ENCODE measurements at regions not wholly inside any gene's neighbourhood (a gene's known extent, or its start where the extent isn't known, plus 50 kb on each side); places are given as distances from the start of the nearest gene placed in this dataset.

GRCh38 chr18:56066524-56067213 is 478.7 kb upstream of the TCF4 start:
- TF ChIP-seq MEF2B (IDR thresholded peaks at IDR 0.05; ENCODE audit: partially characterized antibody, poor library complexity, severe bottlenecking) (no peak), JUNB (IDR thresholded peaks at IDR 0.05) (no peak)
- TF ChIP-seq, protein P1, sequence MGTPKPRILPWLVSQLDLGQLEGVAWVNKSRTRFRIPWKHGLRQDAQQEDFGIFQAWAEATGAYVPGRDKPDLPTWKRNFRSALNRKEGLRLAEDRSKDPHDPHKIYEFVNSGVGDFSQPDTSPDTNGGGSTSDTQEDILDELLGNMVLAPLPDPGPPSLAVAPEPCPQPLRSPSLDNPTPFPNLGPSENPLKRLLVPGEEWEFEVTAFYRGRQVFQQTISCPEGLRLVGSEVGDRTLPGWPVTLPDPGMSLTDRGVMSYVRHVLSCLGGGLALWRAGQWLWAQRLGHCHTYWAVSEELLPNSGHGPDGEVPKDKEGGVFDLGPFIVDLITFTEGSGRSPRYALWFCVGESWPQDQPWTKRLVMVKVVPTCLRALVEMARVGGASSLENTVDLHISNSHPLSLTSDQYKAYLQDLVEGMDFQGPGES (IDR thresholded peaks at IDR 0.05) = no peak
- intact Hi-C loops (cut with micrococcal nuclease; ENCODE audit: unreplicated experiment) = no loop called here
- Histone ChIP-seq H3K4me1 (ENCODE audit: control insufficient read depth, insufficient read depth, low read length) (no peaks in the 10 kb centered on the region), H3K4me3 (no peak overlapping the region), H3K27me3 (replicated peaks in 1 of 2; ENCODE audit: control insufficient read depth in 2 of 2, insufficient read depth in 2 of 2, low read length in 1 of 2) (no peaks in the 10 kb centered on the region), H3K4me2 (ENCODE audit: control insufficient read depth, insufficient read depth) (no peak overlapping the region), H4K20me1 (ENCODE audit: control insufficient read depth, insufficient read depth) (no peaks in the 10 kb centered on the region), H2AFZ (ENCODE audit: control insufficient read depth, low read depth, low read length) (no peak overlapping the region), H3K79me2 (ENCODE audit: control insufficient read depth, insufficient read depth, low read length) (no peaks in the 10 kb centered on the region), H3K9me3 (replicated peaks; ENCODE audit: control insufficient read depth, insufficient read depth, low read length) (no peaks in the 10 kb centered on the region), H3K36me3 (ENCODE audit: control insufficient read depth in 2 of 2, insufficient read depth in 2 of 2, low read length in 1 of 2) (no peaks in the 10 kb centered on the region), H3K9ac (ENCODE audit: control insufficient read depth, insufficient read depth, low read length) (no peak overlapping the region), H3K27ac (ENCODE audit: control insufficient read depth, insufficient read depth) (no peak overlapping the region)
- in situ Hi-C loops (cut with MboI) = no loop called here
- no peak for ATAC-seq
- FAIRE-seq = no peak
- RAD21 ChIA-PET (ENCODE audit: unreplicated experiment) = no interaction called here
- DNase-seq (ENCODE audit: low read depth, low spot score) = no peak
- SMC1A ChIA-PET (ENCODE audit: uncharacterized antibody, unreplicated experiment) = no interaction called here
- POLR2A ChIA-PET = no interaction called here
- no TSS peak for BruUV-seq (replicated peaks)
- CTCF ChIA-PET = interaction anchor here (1.2 kb wide), 1 partner anchor 248 kb away, joined by 3 read pairs; no protein-coding TSS in a partner anchor
- 0% methylated on average over 2 of the region's 2 CpGs for WGBS (ENCODE audit: insufficient coverage, insufficient replicate concordance, low lambda C conversion rate, missing lambda C conversion rate)

DNA sequence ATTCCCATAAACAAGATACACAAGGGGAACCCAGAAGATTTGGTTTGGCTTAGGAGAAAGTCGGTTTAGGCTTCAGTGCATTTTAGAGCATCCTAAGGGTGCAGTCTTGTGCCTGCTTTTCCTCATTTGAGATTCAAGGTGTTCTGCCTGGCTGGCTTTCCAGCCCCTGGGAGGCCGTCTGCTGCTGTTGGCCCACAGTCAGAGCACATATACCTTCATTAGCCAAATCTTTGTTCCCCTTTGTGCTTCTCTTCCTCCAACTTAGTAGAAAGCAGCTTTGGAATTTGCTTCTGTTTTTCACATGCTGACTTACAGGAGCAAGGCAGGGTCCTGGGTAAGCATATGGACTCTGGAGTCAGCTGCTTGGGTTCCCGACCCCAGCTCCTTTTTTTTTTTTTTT is 477.1 kb upstream of the TCF4 start:
- ChIA-PET CTCF (interaction anchor here (0.7 kb wide), 1 partner anchor 271 kb away, joined by 4 read pairs; no protein-coding TSS in a partner anchor), POLR2A (no interaction called here), SMC1A (ENCODE audit: uncharacterized antibody, unreplicated experiment) (interaction anchor here (1.2 kb wide), 1 partner anchor 44 kb away, joined by 3 read pairs; no protein-coding TSS in a partner anchor), RAD21 (ENCODE audit: unreplicated experiment) (no interaction called here)
- Histone ChIP-seq H3K79me2 (ENCODE audit: control insufficient read depth, insufficient read depth, low read length) (no peaks in the 10 kb centered on the region), H3K9me3 (replicated peaks; ENCODE audit: control insufficient read depth, insufficient read depth, low read length) (no peaks in the 10 kb centered on the region), H3K27me3 (replicated peaks in 1 of 2; ENCODE audit: control insufficient read depth in 2 of 2, insufficient read depth in 2 of 2, low read length in 1 of 2) (no peaks in the 10 kb centered on the region), H3K9ac (ENCODE audit: control insufficient read depth, insufficient read depth, low read length) (no peak overlapping the region), H3K4me2 (ENCODE audit: control insufficient read depth, insufficient read depth) (no peak overlapping the region), H3K4me3 (no peak overlapping the region), H3K27ac (ENCODE audit: control insufficient read depth, insufficient read depth) (no peak overlapping the region), H2AFZ (ENCODE audit: control insufficient read depth, low read depth, low read length) (no peak overlapping the region), H3K36me3 (ENCODE audit: control insufficient read depth in 2 of 2, insufficient read depth in 2 of 2, low read length in 1 of 2) (no peaks in the 10 kb centered on the region), H4K20me1 (ENCODE audit: control insufficient read depth, insufficient read depth) (no peaks in the 10 kb centered on the region), H3K4me1 (ENCODE audit: control insufficient read depth, insufficient read depth, low read length) (no peaks in the 10 kb centered on the region)
- DNase-seq (ENCODE audit: low read depth, low spot score) = no peak
- intact Hi-C loops (cut with micrococcal nuclease; ENCODE audit: unreplicated experiment) = no loop called here
- no peak for FAIRE-seq
- WGBS (ENCODE audit: insufficient coverage, insufficient replicate concordance, low lambda C conversion rate, missing lambda C conversion rate) = 12% methylated on average over 3 of the region's 3 CpGs
- in situ Hi-C loops (cut with MboI) = no loop called here
- BruUV-seq (replicated peaks) = no TSS peak
- ATAC-seq = no peak
- TF ChIP-seq CBX5 (IDR thresholded peaks at IDR 0.05; ENCODE audit: low read depth) (no peak), STAT3 (IDR thresholded peaks at IDR 0.05; ENCODE audit: low read depth, low read length) (no peak), FOS (IDR thresholded peaks at IDR 0.05; ENCODE audit: borderline replicate concordance, extremely low read depth, insufficient read length) (no peak), SMC3 (IDR thresholded peaks at IDR 0.05; ENCODE audit: borderline replicate concordance, low read length) (no peak), SRF (IDR thresholded peaks at IDR 0.05; ENCODE audit: low read depth in 2 of 2, low read length in 2 of 2) (no peak), SIX5 (IDR thresholded peaks at IDR 0.05; ENCODE audit: low read depth, low read length, severe bottlenecking) (no peak), TAF1 (IDR thresholded peaks at IDR 0.05; ENCODE audit: borderline replicate concordance, low read depth, low read length) (no peak), BCLAF1 (IDR thresholded peaks at IDR 0.05) (no peak), CBX3 (IDR thresholded peaks at IDR 0.05; ENCODE audit: borderline replicate concordance, low read depth) (no peak), KLF5 (IDR thresholded peaks at IDR 0.05; ENCODE audit: partially characterized antibody) (no peak), SREBF2 (IDR thresholded peaks at IDR 0.05; ENCODE audit: low read length) (no peak), JUNB (IDR thresholded peaks at IDR 0.05) (no peak)
